ENCODE measurements at regions not wholly inside any gene's neighbourhood (a gene's known extent, or its start where the extent isn't known, plus 50 kb on each side); places are given as distances from the start of the nearest gene placed in this dataset.

DNA sequence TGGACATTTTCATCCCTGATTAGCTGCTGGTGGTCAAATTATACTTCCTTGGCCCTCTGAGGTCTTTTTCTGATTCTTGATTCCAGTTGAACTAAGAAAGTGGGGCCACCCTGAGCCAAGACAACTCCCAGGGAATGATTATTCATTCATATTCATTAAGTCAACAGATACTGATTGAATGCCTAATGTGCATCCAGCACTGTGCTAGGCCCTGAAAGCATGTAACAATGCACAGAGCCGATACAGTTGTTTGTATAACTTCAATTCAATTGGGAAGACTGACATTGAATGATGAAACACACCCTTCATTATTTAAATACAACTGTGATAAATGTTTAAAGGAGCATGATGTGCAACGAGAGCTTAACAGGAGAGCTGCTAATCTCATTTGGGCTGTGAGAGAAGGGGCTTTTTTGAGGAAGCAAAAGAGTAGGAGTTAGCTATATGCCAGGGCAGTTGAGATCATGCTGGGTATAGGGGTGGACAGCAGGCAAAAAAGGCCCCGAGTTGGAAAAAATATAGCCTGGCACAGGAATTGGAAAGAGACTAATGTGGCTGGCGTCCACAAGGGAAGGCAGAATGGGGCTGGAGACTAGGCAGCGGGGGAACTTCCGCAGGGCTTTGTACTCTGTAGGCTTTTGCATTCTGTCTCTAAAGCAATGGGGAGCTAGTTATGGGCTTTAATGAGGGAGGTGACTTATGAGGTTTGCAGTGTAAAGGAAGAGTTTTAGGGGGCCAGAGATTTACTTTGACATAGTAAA is 57.2 kb upstream of the ACVR1 start:
- DNase-seq = no peak

DNA sequence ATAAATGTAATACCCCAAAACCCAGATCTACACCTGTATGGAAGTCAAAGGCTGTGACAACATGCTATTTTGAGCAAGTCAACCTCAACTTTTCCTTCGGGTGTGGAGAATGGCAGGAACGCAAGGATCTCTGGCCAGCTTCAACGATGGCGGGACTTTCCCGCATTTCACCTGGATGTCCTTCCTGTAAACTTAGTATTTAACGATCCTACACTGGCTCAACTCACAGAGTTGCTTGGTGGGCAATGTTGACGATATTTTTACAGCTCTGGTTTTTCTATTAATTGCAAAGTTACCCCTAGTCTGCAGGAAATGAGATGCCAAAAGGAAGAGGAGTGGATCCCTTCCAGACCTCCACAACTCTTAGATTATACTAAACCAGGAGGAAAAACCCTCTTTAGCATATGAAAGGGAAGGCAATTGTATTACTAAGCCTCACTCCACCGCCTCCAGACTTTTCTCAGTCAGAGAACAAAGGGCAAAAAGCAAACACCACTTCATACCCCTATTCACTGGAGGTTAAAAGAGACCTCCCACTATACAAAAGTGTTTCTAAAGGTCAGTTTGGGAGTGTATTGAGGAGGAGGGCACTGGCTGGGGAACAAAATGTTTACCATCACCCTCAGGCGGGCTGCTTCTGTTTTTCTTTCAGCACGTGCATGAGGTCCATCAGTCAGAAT is 56.5 kb upstream of the ACVR1 start:
- no peak for DNase-seq

DNA sequence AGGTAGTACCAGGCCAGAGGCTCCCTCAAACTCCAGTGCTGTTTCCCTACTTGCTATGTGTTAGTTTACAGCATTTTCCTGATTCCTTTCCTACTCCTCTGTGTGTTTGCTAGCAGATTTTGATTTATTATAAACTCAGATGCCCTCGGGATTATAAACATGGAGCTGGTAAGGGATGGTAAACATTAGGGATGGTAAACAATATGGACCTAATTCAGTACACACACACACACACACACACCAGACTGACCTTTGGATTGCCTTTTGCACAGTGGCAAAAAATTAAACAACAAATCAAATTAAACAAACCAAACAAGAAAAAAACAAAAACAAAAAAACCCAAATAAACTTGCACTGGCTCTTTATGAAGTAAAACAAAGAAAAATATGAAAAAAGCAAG is 55.4 kb upstream of the ACVR1 start:
- DNase-seq = no peak

DNA sequence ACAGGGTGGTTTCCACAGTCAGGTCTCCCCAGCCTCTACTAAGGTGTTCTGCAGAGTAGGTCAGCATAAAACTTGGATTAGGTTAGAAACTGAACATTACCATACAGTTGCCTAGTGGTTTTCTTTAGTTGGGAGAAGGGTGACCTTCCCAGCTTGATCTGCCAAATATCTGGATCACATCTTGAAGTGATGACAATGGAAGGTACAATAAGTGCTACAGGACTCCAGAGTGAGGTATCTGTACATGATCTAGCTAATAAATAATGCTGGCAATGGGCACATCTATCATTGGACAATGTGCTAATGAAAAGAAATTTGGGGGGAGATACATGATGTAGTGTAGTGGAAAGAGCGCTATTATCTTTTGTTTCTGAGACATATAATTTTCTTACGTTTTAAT is 54.6 kb upstream of the ACVR1 start:
- DNase-seq = no peak

DNA sequence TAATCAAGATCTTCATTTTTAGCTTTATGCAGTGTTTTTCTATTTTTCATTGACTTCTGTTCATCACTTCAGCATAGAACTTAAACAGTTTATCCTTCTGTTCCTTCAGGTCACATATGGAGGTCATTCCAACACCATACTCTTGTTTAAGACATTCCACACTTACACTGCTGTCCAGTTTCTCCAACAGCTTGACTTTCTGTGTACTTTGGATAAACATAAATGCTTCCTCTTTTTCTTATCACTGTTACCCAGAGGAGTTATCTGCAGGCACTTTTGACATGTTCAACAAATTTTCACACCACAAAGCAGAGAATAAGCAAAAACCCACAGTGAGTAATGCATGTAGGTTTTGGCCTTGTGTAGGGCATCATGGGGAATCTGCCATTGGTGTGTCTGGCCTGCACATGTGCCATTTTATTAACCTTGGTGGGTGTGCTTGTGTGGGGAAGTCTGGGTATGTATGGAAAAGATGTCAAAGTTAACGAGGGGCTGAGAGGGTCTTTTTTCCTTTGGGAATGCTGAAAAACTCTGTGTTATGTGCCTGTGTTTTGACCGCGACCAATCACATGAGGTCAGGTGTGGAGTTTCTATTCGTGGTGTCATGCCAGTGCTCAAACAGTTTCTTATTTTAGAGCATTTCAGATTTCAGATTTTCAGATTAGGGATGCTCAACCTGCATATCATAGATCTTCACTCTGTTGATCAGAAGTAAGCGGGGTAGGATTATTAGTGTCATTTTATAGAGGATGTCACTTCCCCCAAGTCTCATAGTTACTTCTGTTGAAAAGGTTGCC is 53.9 kb upstream of the ACVR1 start:
- DNase-seq = no peak

DNA sequence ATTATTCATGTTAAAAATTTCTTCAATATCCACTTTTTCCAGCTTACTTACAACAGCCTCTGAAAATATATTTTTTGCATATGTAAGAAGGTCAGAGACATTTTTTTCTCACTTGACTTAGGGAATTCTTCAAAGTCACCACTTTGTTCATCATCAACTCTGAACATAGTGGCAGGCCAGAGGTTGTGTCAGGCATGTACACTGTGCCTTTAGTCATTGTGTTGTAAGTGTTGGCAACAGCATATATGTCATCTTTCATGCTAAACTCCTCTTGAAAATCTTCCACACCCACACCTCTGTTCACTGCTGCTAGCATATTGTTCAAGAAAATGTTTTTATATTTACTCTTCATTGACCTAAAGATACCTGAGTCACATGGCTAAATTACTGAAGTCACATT is 52.2 kb upstream of the ACVR1 start:
- DNase-seq = no peak

DNA sequence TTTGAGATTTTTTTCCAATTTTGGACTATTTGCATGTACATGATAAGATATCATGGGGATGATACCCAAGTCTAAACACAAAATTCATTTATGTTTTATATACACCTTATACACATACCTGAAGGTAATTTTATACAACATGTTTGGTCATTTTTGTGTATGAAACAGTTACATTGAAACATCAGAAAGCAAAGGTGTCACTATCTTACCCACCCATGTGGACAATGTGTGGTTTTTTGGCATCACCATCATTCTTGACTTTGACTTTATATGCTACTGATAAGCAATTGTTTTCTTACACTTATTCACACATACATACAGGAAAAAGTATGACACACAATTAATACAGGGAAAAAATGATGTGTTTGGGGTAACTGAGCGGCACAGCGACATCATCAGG is 51.0 kb upstream of the ACVR1 start:
- DNase-seq = no peak
